ENCODE measurements at regions not wholly inside any gene's neighbourhood (a gene's known extent, or its start where the extent isn't known, plus 50 kb on each side); places are given as distances from the start of the nearest gene placed in this dataset.

DNA sequence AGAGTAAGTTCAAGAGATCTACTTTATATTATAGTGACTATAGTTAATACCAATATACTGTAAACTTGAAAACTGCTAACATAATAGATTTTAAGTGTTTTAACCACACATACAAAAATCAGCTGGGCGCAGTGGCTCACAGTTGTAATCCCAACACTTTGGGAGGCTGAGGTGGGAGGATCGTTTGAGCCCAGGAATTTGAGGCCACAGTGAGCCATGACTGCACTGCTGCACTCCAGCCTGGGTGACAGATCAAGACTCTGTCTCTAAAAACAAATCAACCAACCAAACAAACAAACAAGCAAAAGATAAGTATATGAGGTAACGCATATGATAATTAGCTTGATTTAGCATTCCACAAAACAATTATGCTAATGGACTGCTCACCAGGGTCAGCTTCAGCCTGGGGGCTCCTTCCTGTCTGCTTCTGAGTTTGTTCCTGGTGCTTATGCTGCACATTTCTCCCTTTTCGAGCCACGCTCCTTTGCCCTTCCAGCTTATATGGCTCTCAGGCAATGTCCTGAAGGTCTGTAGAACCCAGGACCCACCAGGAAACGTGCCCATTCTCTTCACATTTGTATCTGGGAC is 357.6 kb downstream of the EN1 start:
- TF ChIP-seq CTCF (conservative IDR thresholded peaks at IDR 0.05) (no peak), ZFX (IDR thresholded peaks at IDR 0.05) (no peak)
